VCaP (cell line): ENCODE measurements at regions not wholly inside any gene's neighbourhood (a gene's known extent, or its start where the extent isn't known, plus 50 kb on each side); places are given as distances from the start of the nearest gene placed in this dataset.

ENCODE experiments used
- H3K27ac ChIP-seq: fragments of 450-650 bp; 2 replicates; pipeline ENCODE4 v1.5.1; 2017
- TF ChIP-seq, protein P1 (sequence below): fragments of 450-650 bp; conservative IDR thresholded peaks from 2 replicates; pipeline ENCODE4 v1.5.1; 2017; ENCODE audit warnings: mild to moderate bottlenecking, moderate library complexity

- H3K27ac ChIP-seq, result no peak overlapping the region
- TF ChIP-seq, protein P1, sequence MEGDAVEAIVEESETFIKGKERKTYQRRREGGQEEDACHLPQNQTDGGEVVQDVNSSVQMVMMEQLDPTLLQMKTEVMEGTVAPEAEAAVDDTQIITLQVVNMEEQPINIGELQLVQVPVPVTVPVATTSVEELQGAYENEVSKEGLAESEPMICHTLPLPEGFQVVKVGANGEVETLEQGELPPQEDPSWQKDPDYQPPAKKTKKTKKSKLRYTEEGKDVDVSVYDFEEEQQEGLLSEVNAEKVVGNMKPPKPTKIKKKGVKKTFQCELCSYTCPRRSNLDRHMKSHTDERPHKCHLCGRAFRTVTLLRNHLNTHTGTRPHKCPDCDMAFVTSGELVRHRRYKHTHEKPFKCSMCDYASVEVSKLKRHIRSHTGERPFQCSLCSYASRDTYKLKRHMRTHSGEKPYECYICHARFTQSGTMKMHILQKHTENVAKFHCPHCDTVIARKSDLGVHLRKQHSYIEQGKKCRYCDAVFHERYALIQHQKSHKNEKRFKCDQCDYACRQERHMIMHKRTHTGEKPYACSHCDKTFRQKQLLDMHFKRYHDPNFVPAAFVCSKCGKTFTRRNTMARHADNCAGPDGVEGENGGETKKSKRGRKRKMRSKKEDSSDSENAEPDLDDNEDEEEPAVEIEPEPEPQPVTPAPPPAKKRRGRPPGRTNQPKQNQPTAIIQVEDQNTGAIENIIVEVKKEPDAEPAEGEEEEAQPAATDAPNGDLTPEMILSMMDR, result 0 out of 2 replicates have a peak, but pooled peaks have one; percentile 1
Measured at GRCh38 chr11:8333811-8334401, 70.2 kb upstream of the LMO1 start.

DNA sequence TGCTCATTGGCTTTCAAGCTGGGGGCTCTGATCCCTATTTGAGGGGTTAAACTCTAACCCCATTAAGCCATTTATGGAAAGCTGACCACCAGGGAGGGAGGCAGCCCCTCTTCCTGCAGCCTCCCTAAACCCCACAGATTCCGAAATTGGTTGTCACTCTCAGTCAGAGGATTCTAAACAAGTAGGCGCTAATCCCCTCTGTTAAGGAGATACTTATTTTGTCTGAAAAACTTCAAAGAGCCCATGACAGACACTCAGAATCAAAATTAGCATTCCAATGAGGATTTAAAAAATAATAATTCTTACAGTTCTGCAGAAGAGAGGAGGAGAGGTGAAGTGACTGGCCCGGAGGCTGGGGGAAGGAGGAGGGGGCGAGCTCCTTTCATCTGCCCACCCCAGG, 69.7 kb upstream of the LMO1 start:
- H3K27ac ChIP-seq, result no peak overlapping the region
- TF ChIP-seq, protein P1, result no peak

- no peak overlapping the region for H3K27ac ChIP-seq
- TF ChIP-seq, protein P1, result no peak
Measured at GRCh38 chr11:8332891-8333290, 69.2 kb upstream of the LMO1 start.

DNA sequence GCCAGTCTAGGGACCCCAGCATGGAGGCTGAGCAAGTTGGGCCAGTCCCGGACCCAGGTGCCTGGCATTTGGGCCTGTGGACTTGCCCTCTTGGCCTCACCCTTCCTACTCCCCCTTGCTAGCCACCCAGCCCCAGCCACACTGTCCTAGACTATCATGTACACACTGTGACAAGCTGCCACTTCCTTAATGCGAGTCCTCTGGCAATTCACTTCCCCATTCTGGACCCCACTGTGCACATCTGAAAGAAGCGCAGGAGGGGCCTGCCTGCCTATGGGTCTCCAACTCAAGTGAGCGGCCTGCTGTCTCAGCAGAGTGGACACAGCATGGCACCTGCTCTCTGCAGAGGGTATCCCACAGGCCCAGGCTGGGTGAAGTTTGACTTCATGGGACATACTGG, 68.5 kb upstream of the LMO1 start:
- H3K27ac ChIP-seq, result no peak overlapping the region
- TF ChIP-seq, protein P1, result no peak

DNA sequence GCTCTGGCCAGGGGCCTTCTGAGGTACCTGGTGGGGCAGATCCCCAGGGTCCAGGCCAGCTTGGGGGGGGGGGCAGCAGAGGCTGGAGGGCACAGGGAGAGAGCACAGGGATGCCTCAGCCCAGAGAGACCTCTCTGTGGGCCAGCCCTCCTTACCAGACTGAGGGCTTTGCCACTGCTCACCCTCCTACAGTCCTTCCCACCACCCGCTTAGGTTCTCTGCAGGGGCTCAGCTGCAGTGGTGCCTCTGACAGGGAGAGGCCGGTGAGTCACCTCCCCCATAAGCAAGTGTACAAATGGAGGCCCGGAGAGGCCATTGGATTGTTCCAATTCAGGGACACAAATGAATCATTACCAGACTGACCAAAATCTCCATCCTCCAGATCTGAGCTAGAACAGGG, 68.1 kb upstream of the LMO1 start:
- TF ChIP-seq, protein P1, result no peak
- H3K27ac ChIP-seq, result no peak overlapping the region

DNA sequence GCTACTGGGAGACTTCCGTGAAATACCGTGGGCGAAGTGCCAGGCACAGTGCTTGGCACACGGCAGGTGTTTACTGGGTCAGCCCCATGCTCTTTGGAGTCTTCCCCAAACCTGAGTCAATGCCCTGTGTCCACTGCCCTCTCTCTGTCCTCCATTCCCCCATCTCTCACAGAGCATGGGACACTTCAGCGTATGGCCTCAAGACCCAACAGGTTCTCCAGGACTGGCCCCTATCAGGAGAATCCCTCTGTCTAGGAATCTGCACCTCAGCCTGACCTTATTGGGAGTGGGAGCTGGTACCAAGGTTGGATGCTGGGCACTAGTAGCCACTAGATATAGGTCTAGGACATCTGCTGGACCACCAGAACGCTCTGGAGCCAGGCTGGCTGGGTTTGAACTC, 67.2 kb upstream of the LMO1 start:
- TF ChIP-seq, protein P1, result no peak
- no peak overlapping the region for H3K27ac ChIP-seq

GRCh38 chr11:8330404-8330803, 66.7 kb upstream of the LMO1 start:
- H3K27ac ChIP-seq, result no peak overlapping the region
- TF ChIP-seq, protein P1, result no peak
